Trophoblast cell (in vitro differentiated cells and primary cell): ENCODE measurements at regions not wholly inside any gene's neighbourhood (a gene's known extent, or its start where the extent isn't known, plus 50 kb on each side); places are given as distances from the start of the nearest gene placed in this dataset.

Source experiments
- DNase-seq, 2 donors: peaks; one replicate each; pipeline ENCODE4 v3.0.0-alpha.2; 2016
- H2AFZ ChIP-seq: 2 replicates; pipeline ENCODE4 v1.6.1; 2013; ENCODE audit warnings: low read length, moderate library complexity, mild to moderate bottlenecking; ENCODE audit not compliant: insufficient read depth, poor library complexity
- H2AK5ac ChIP-seq: 2 replicates; pipeline ENCODE4 v1.6.1; 2013; ENCODE audit warnings: mild to moderate bottlenecking, low read length
- H2BK120ac ChIP-seq: 2 replicates; pipeline ENCODE4 v1.6.1; 2013; ENCODE audit warnings: low read length, mild to moderate bottlenecking, moderate library complexity; ENCODE audit not compliant: insufficient read depth, poor library complexity
- H2BK12ac ChIP-seq: 2 replicates; pipeline ENCODE4 v1.6.1; 2013; ENCODE audit warnings: mild to moderate bottlenecking, low read length, moderate library complexity
- H2BK5ac ChIP-seq: 2 replicates; pipeline ENCODE4 v1.6.1; 2013; ENCODE audit warnings: low read length, low read depth, moderate library complexity, mild to moderate bottlenecking; ENCODE audit not compliant: poor library complexity
- H3K14ac ChIP-seq: 2 replicates; pipeline ENCODE4 v1.6.1; 2013; ENCODE audit warnings: mild to moderate bottlenecking, low read length
- H3K18ac ChIP-seq: 2 replicates; pipeline ENCODE4 v1.6.1; 2013; ENCODE audit warnings: mild to moderate bottlenecking, low read length
- H3K23ac ChIP-seq: 2 replicates; pipeline ENCODE4 v1.6.1; 2013; ENCODE audit warnings: low read length
- H3K27ac ChIP-seq: 2 replicates; pipeline ENCODE4 v1.5.1; 2013; ENCODE audit warnings: low read depth, mild to moderate bottlenecking, inconsistent platforms, low read length, moderate library complexity
- H3K27me3 ChIP-seq: 2 replicates; pipeline ENCODE4 v1.6.1; 2013; ENCODE audit warnings: inconsistent platforms, mild to moderate bottlenecking, low read length, moderate library complexity; ENCODE audit not compliant: insufficient read depth
- H3K36me3 ChIP-seq, 2 experiments: 1 replicate in 1 of 2; 2 replicates in 1 of 2; pipeline ENCODE4 v1.6.1; 2013; ENCODE audit warnings: low read length in 2 of 2, mild to moderate bottlenecking in 2 of 2, moderate library complexity in 1 of 2; ENCODE audit not compliant: insufficient read depth in 2 of 2, control insufficient read depth in 1 of 2
- H3K4ac ChIP-seq: 2 replicates; pipeline ENCODE4 v1.6.1; 2013; ENCODE audit warnings: low read depth, mild to moderate bottlenecking, low read length, moderate library complexity
- H3K4me1 ChIP-seq, 2 experiments: 1 replicate in 1 of 2; 2 replicates in 1 of 2; pipeline ENCODE4 v1.6.1; 2013; ENCODE audit warnings: low read length in 2 of 2, mild to moderate bottlenecking in 2 of 2, moderate library complexity in 1 of 2; ENCODE audit not compliant: insufficient read depth in 2 of 2, control insufficient read depth in 1 of 2
- H3K4me2 ChIP-seq: 2 replicates; pipeline ENCODE4 v1.6.1; 2013; ENCODE audit warnings: inconsistent platforms, mild to moderate bottlenecking, low read length, moderate library complexity
- H3K4me3 ChIP-seq: 2 replicates; pipeline ENCODE4 v1.5.1; 2013; ENCODE audit warnings: mild to moderate bottlenecking, low read depth, low read length, inconsistent platforms
- H3K79me1 ChIP-seq: one replicate; pipeline ENCODE4 v1.6.1; 2013; ENCODE audit warnings: low read length
- H3K79me2 ChIP-seq: 2 replicates; pipeline ENCODE4 v1.6.1; 2013; ENCODE audit warnings: low read length, mild to moderate bottlenecking; ENCODE audit not compliant: control insufficient read depth, insufficient read depth, poor library complexity
- H3K9ac ChIP-seq: 2 replicates; pipeline ENCODE4 v1.6.1; 2013; ENCODE audit warnings: mild to moderate bottlenecking, low read length
- H3K9me3 ChIP-seq: 2 replicates; pipeline ENCODE4 v1.6.1; 2013; ENCODE audit warnings: low read depth, mild to moderate bottlenecking, control low read depth, inconsistent platforms, low read length; ENCODE audit not compliant: insufficient read depth
- H4K12ac ChIP-seq: 2 replicates; pipeline ENCODE4 v1.6.1; 2013; ENCODE audit warnings: low read depth, mild to moderate bottlenecking, low read length, moderate library complexity
- H4K8ac ChIP-seq: 2 replicates; pipeline ENCODE4 v1.6.1; 2013; ENCODE audit warnings: low read depth, mild to moderate bottlenecking, low read length, moderate library complexity
- H4K91ac ChIP-seq: one replicate; pipeline ENCODE4 v1.6.1; 2013; ENCODE audit warnings: low read depth, mild to moderate bottlenecking, low read length, moderate library complexity
- WGBS: extraction: QIAGEN DNeasy Blood & Tissue Kit; methylation state at CpG from one replicate; pipeline ENCODE4 v1.1.7; 2013; ENCODE audit warnings: missing lambda C conversion rate; ENCODE audit not compliant: insufficient read length, insufficient coverage; ENCODE audit errors: extremely low coverage; 5-methylcytosine and 5-hydroxymethylcytosine counted together

GRCh38 chr6:77354581-77354980 lies 108.7 kb downstream of the HTR1B start:
- Histone ChIP-seq H3K4me2 (no peak overlapping the region), H3K27me3 (no peaks in the 10 kb centered on the region), H3K14ac (no peak overlapping the region), H3K4ac (no peak overlapping the region), H3K79me1 (no peaks in the 10 kb centered on the region), H3K23ac (no peak overlapping the region), H2BK120ac (no peak overlapping the region), H3K79me2 (no peaks in the 10 kb centered on the region), H3K36me3 (no peaks in the 10 kb centered on the region), H4K8ac (no peak overlapping the region), H3K9ac (no peak overlapping the region), H3K4me3 (no peak overlapping the region), H3K4me1 (peaks cover 2 to 3% of the 10 kb centered on the region in 2 experiments), H2BK12ac (no peak overlapping the region), H3K18ac (no peak overlapping the region), H3K27ac (no peak overlapping the region), H3K9me3 (no peaks in the 10 kb centered on the region), H4K91ac (no peak overlapping the region), H2AFZ (no peak overlapping the region), H2AK5ac (no peak overlapping the region), H4K12ac (no peak overlapping the region), H2BK5ac (no peak overlapping the region)
- DNase-seq, result no peak

- H3K14ac ChIP-seq, result no peak overlapping the region
- no peak overlapping the region for H4K91ac ChIP-seq
- no peak overlapping the region for H4K12ac ChIP-seq
- peak overlapping the region; percentile 5 for H2BK12ac ChIP-seq
- H3K23ac ChIP-seq, result no peak overlapping the region
- no peak overlapping the region for H4K8ac ChIP-seq
- no peaks in the 10 kb centered on the region for H3K27me3 ChIP-seq
- H3K27ac ChIP-seq, result no peak overlapping the region
- peaks cover 2 to 3% of the 10 kb centered on the region in 2 experiments for H3K4me1 ChIP-seq
- no peak overlapping the region for H3K4me3 ChIP-seq
- no peaks in the 10 kb centered on the region for H3K9me3 ChIP-seq
- H2AK5ac ChIP-seq, result peak overlapping the region; percentile 9
- H3K36me3 ChIP-seq, result no peaks in the 10 kb centered on the region
- no peak overlapping the region for H3K18ac ChIP-seq
- H3K9ac ChIP-seq, result no peak overlapping the region
- no peak overlapping the region for H2AFZ ChIP-seq
- H2BK120ac ChIP-seq, result no peak overlapping the region
- no peak overlapping the region for H2BK5ac ChIP-seq
- H3K4ac ChIP-seq, result no peak overlapping the region
- H3K79me2 ChIP-seq, result no peaks in the 10 kb centered on the region
- H3K79me1 ChIP-seq, result no peaks in the 10 kb centered on the region
- DNase-seq, result no peak
- no peak overlapping the region for H3K4me2 ChIP-seq
These were observed 110.2 kb downstream of the HTR1B start for GRCh38 chr6:77353129-77353528.

DNA sequence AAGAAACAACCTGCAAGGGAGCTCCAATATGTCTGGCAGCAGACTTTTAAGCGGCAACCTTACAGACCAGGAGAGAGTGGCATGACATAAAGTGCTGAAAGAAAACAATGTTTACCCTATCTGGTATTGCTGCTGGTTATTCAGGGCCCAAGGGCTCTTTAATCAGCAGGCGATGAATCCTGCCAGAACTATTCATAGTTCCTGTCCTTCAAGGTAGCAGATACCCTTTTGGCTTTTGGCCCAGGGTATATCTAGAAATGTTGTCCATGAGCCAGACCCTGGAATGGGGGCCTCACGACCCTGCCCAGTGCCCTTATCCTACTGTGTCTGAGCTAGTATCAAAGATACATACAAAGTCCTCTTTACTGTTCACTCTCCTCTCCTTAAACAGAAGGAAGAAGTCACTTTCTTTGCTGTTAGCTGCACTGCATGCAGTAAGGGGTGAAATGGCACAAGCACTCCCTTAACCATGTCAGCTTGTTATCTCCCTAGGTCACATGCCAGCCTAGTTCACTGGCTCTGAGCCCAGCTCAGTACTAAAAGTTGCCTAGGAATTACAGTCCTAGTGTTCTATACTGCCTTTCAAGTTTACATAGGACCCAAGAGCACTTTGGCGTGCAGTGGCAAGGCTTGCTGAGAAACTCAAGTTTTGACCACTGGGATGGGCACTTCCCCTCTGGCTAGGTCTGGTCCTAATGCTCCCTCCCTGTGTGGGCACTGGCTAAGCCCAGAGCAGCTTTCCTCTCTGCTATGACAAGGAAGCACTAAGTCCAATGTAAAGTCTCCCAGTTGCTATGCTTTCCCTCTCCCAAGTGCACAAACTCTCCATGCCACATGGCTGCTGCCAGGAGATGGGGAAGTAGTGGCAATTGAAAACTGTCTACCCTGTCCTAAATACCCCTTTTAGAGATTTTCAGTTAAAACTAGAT lies 122.0 kb downstream of the HTR1B start:
- no peak overlapping the region for H4K12ac ChIP-seq
- WGBS, result no CpG with 5 or more reads among the region's 4 CpGs
- no peak overlapping the region for H3K14ac ChIP-seq
- H2AK5ac ChIP-seq, result no peak overlapping the region
- H3K4me1 ChIP-seq, result no peaks in the 10 kb centered on the region
- no peaks in the 10 kb centered on the region for H3K79me1 ChIP-seq
- no peak overlapping the region for H3K4me2 ChIP-seq
- H2BK120ac ChIP-seq, result no peak overlapping the region
- H3K79me2 ChIP-seq, result no peaks in the 10 kb centered on the region
- no peak overlapping the region for H3K27ac ChIP-seq
- DNase-seq, result no peak
- no peak overlapping the region for H3K4ac ChIP-seq
- H3K27me3 ChIP-seq, result no peaks in the 10 kb centered on the region
- no peak overlapping the region for H2AFZ ChIP-seq
- H4K91ac ChIP-seq, result no peak overlapping the region
- peak overlapping the region; percentile 8 for H3K18ac ChIP-seq
- no peak overlapping the region for H3K9ac ChIP-seq
- no peaks in the 10 kb centered on the region for H3K9me3 ChIP-seq
- H3K4me3 ChIP-seq, result no peak overlapping the region
- H2BK5ac ChIP-seq, result no peak overlapping the region
- H3K36me3 ChIP-seq, result no peaks in the 10 kb centered on the region
- no peak overlapping the region for H2BK12ac ChIP-seq
- no peak overlapping the region for H3K23ac ChIP-seq
- no peak overlapping the region for H4K8ac ChIP-seq

DNA sequence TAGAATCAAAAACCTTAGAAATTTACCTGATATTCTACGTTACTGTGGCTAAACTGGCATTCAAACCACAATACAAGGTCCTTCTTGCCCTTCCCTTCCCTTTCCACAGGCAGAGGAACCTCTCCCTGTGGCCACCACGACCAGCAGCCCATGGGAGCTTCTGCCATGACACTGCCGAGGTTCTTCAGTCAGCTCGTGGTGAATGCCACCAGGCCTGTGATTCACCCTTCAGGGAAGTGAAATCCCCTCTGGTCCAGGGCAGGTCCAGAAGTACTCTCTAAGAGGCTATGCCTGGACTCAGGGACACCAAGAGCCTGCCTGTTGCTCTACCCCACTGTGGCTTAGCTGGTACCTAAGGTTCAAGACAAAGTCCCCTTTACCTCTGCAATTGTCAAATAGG lies 123.0 kb downstream of the HTR1B start:
- Histone ChIP-seq H3K9me3 (no peaks in the 10 kb centered on the region), H3K4ac (no peak overlapping the region), H3K79me2 (no peaks in the 10 kb centered on the region), H2BK120ac (no peak overlapping the region), H3K4me3 (no peak overlapping the region), H2AFZ (no peak overlapping the region), H3K4me2 (no peak overlapping the region), H2BK12ac (no peak overlapping the region), H3K14ac (no peak overlapping the region), H3K18ac (no peak overlapping the region), H3K23ac (no peak overlapping the region), H4K12ac (no peak overlapping the region), H3K27me3 (no peaks in the 10 kb centered on the region), H2AK5ac (no peak overlapping the region), H3K36me3 (no peaks in the 10 kb centered on the region), H4K91ac (no peak overlapping the region), H3K4me1 (no peaks in the 10 kb centered on the region), H3K27ac (no peak overlapping the region), H2BK5ac (no peak overlapping the region), H3K9ac (no peak overlapping the region), H3K79me1 (no peaks in the 10 kb centered on the region), H4K8ac (no peak overlapping the region)
- WGBS, result no CpG with 5 or more reads among the region's 4 CpGs
- DNase-seq, result no peak
